Endothelial cell of umbilical vein (primary cell): ENCODE measurements at regions not wholly inside any gene's neighbourhood (a gene's known extent, or its start where the extent isn't known, plus 50 kb on each side); places are given as distances from the start of the nearest gene placed in this dataset.

Experiments used
- BruUV-seq: library from RNA; stranded (reverse); fragments of 400-500 nt; replicated peaks from 2 replicates; lab custom pipeline; 2021; lab: Mats Ljungman, UMichigan
- CTCF ChIA-PET: fragments of 300-600, 350-600 bp; sonication (Branson Sonifier 250); formaldehyde crosslinking; loops from one replicate; lab custom pipeline; 2021; ENCODE audit warnings: antibody characterized with exemption, inconsistent platforms; lab: Charles Lee
- POLR2A ChIA-PET: fragments of 300-600, 350-600 bp; sonication (Branson Sonifier 250); formaldehyde crosslinking; loops from one replicate; lab custom pipeline; 2021; ENCODE audit warnings: antibody characterized with exemption, inconsistent platforms; lab: Charles Lee
- DNase-seq: peaks from one replicate; pipeline ENCODE4 v3.0.0-alpha.2; 2011; ENCODE audit warnings: low read depth, low spot score
- FAIRE-seq: peaks from 2 replicates; lab custom pipeline; 2011; peaks lifted over from hg19 to GRCh38; lab: Jason Lieb, UNC
- H2AFZ ChIP-seq: 2 replicates; pipeline ENCODE4 v1.6.0; 2012; ENCODE audit warnings: low read depth, low read length, control low read depth, inconsistent platforms
- H3K27ac ChIP-seq: 2 replicates; pipeline ENCODE4 v1.5.1; 2011; ENCODE audit warnings: low read depth, mild to moderate bottlenecking, control low read depth, low read length, moderate library complexity; ENCODE audit not compliant: insufficient read depth
- H3K27me3 ChIP-seq, 2 experiments: 2 replicates each; pipeline versions ENCODE4 v1.6.0 to v1.6.1; 2011; ENCODE audit warnings: low read length in 2 of 2, mixed read lengths in 1 of 2; ENCODE audit not compliant: control insufficient read depth in 2 of 2, insufficient read depth in 2 of 2
- H3K36me3 ChIP-seq, 2 experiments: 2 replicates in 1 of 2; 3 replicates in 1 of 2; pipeline ENCODE4 v1.5.1; 2011; ENCODE audit warnings: low read length in 2 of 2, mild to moderate bottlenecking in 1 of 2, moderate library complexity in 1 of 2; ENCODE audit not compliant: control insufficient read depth in 2 of 2, insufficient read depth in 2 of 2; ENCODE audit errors: extremely low read depth in 1 of 2
- H3K4me1 ChIP-seq: 3 replicates; pipeline ENCODE4 v1.5.1; 2011; ENCODE audit warnings: mild to moderate bottlenecking, low read length; ENCODE audit not compliant: control insufficient read depth, insufficient read depth; ENCODE audit errors: extremely low read depth
- H3K4me2 ChIP-seq: 2 replicates; pipeline ENCODE4 v1.6.1; 2011; ENCODE audit warnings: low read length, control low read depth, mixed read lengths; ENCODE audit not compliant: insufficient read depth
- H3K4me3 ChIP-seq, 3 experiments: fragments of 200-600 bp in 1 of 3; sonication (generic), shearing (Covaris generic) in 1 of 3; replicated peaks in 1 of 3; 2 replicates each; pipeline ENCODE4 v1.5.1; 2011 to 2016; ENCODE audit warnings: control low read depth in 3 of 3, low read length in 3 of 3, mild to moderate bottlenecking in 2 of 3, inconsistent platforms in 1 of 3, low read depth in 1 of 3, moderate library complexity in 1 of 3; ENCODE audit not compliant: insufficient read depth in 1 of 3
- H3K79me2 ChIP-seq: 2 replicates; pipeline ENCODE4 v1.6.0; 2012; ENCODE audit warnings: low read length, inconsistent platforms; ENCODE audit not compliant: control insufficient read depth, insufficient read depth
- H3K9ac ChIP-seq: replicated peaks from 2 replicates; pipeline ENCODE3; 2011; ENCODE audit warnings: low read length, control low read depth; ENCODE audit not compliant: insufficient read depth; ENCODE audit errors: extremely low read depth
- H3K9me1 ChIP-seq: replicated peaks from 3 replicates; pipeline ENCODE4 v1.6.0; 2011; ENCODE audit warnings: mild to moderate bottlenecking, low read length; ENCODE audit not compliant: control insufficient read depth, insufficient read depth; ENCODE audit errors: extremely low read depth
- H3K9me3 ChIP-seq: replicated peaks from 2 replicates; pipeline ENCODE4 v1.5.1; 2012; ENCODE audit warnings: low read length, inconsistent platforms; ENCODE audit not compliant: control insufficient read depth, insufficient read depth
- H4K20me1 ChIP-seq: replicated peaks from 2 replicates; pipeline ENCODE3; 2011; ENCODE audit warnings: mild to moderate bottlenecking, low read length; ENCODE audit not compliant: control insufficient read depth, insufficient read depth; ENCODE audit errors: extremely low read depth
- CTCF ChIP-seq, 2 donors: IDR thresholded peaks; 1 replicate in 1 of 2; 2 replicates in 1 of 2; pipeline ENCODE4 v1.5.1; 2011; ENCODE audit warnings: low read length in 2 of 2, mild to moderate bottlenecking in 2 of 2, moderate library complexity in 2 of 2, control low read depth in 1 of 2, inconsistent platforms in 1 of 2, low read depth in 1 of 2; ENCODE audit not compliant: insufficient read depth in 1 of 2; ENCODE audit errors: extremely low read depth in 1 of 2
- EZH2 ChIP-seq: IDR thresholded peaks from 2 replicates; pipeline ENCODE4 v1.6.1; 2012; ENCODE audit warnings: borderline replicate concordance, low read depth, mild to moderate bottlenecking, moderate library complexity, low read length, inconsistent platforms; ENCODE audit not compliant: severe bottlenecking
- FOS ChIP-seq: IDR thresholded peaks from 2 replicates; pipeline ENCODE4 v1.6.1; 2011; ENCODE audit warnings: mild to moderate bottlenecking, low read length, moderate library complexity, borderline replicate concordance; ENCODE audit not compliant: insufficient read depth
- GATA2 ChIP-seq: IDR thresholded peaks from 2 replicates; pipeline ENCODE4 v1.7.0; 2011; ENCODE audit warnings: low read depth, mild to moderate bottlenecking, moderate library complexity, mixed read lengths, low read length; ENCODE audit not compliant: insufficient read length, insufficient read depth
- JUN ChIP-seq: IDR thresholded peaks from 2 replicates; pipeline ENCODE4 v1.6.1; 2011; ENCODE audit warnings: borderline replicate concordance, low read depth; ENCODE audit not compliant: insufficient read length, insufficient read depth
- MAX ChIP-seq: IDR thresholded peaks from 2 replicates; pipeline ENCODE4 v1.6.1; 2011; ENCODE audit not compliant: insufficient read depth, insufficient read length
- MYC ChIP-seq: IDR thresholded peaks from one replicate; pipeline ENCODE4 v1.6.1; 2011; ENCODE audit warnings: mild to moderate bottlenecking, low read depth, low read length
- POLR2A ChIP-seq: IDR thresholded peaks from 2 replicates; pipeline ENCODE4 v1.6.1; 2012; ENCODE audit warnings: low read depth, mild to moderate bottlenecking, control low read depth, low read length
- POLR2AphosphoS5 ChIP-seq: IDR thresholded peaks from 2 replicates; pipeline ENCODE4 v1.6.1; 2012; ENCODE audit warnings: low read depth, mild to moderate bottlenecking, control low read depth, low read length, moderate library complexity; ENCODE audit not compliant: insufficient read depth
- dilution Hi-C: fragments of 300-500 bp; cut with MboI; formaldehyde crosslinking; loops from one replicate; pipeline ENCODE4 v1.15.0; 2019; ENCODE audit warnings: low sequenced_read_pairs; ENCODE audit not compliant: extremely low pct_ligation_motif_present
- intact Hi-C: fragments of 100-400 bp; cut with micrococcal nuclease; formaldehyde crosslinking; loops from one replicate; pipeline ENCODE4 v1.10.0; 2022

- no peaks in the 10 kb centered on the region for H3K4me1 ChIP-seq
- H2AFZ ChIP-seq, result no peak overlapping the region
- ChIA-PET POLR2A (no interaction called here), CTCF (no interaction called here)
- intact Hi-C loops, result no loop called here
- no TSS peak for BruUV-seq
- H3K9me3 ChIP-seq, result no peaks in the 10 kb centered on the region
- TF ChIP-seq EZH2, result no peak
- TF ChIP-seq POLR2A, result no peak
- no peak for TF ChIP-seq JUN
- no peak for TF ChIP-seq MYC
- no peak for TF ChIP-seq FOS
- no peak for TF ChIP-seq GATA2
- no peak for TF ChIP-seq POLR2AphosphoS5
- TF ChIP-seq MAX, result no peak
- TF ChIP-seq CTCF (IDR thresholded peaks at IDR 0.05; ENCODE audit: extremely low read depth in 1 of 2, insufficient read depth in 1 of 2, low read depth in 1 of 2, low read length in 2 of 2), result no peak
- no peak overlapping the region for H3K9ac ChIP-seq
- H4K20me1 ChIP-seq, result no peaks in the 10 kb centered on the region
- FAIRE-seq, result no peak
- dilution Hi-C loops, result no loop called here
- H3K4me2 ChIP-seq, result no peak overlapping the region
- no peak overlapping the region for H3K27ac ChIP-seq
- no peak for DNase-seq
- H3K27me3 ChIP-seq, result no peaks in the 10 kb centered on the region
- H3K9me1 ChIP-seq, result no peaks in the 10 kb centered on the region
- H3K79me2 ChIP-seq, result no peaks in the 10 kb centered on the region
- no peak overlapping the region for H3K4me3 ChIP-seq
- no peaks in the 10 kb centered on the region for H3K36me3 ChIP-seq
Measured at GRCh38 chr17:68699936-68700335, 98.8 kb upstream of the FAM20A start.
